Left lung (tissue), 4 donors: ENCODE measurements at regions not wholly inside any gene's neighbourhood (a gene's known extent, or its start where the extent isn't known, plus 50 kb on each side); places are given as distances from the start of the nearest gene placed in this dataset.

ENCODE experiments used
- ATAC-seq: fragments of 200-7000 bp; cut with Tn5 transposase; one replicate; pipeline ENCODE4 v1.9.1; 2020; ENCODE audit warnings: moderate library complexity
- DNase-seq, 4 donors: peaks; one replicate each; pipeline ENCODE4 v3.0.0-alpha.2; 2013 to 2020
- H3K27ac ChIP-seq, 2 donors: fragments of 200-600 bp; sonication (generic) in 1 of 2; one replicate each; pipeline versions ENCODE4 v1.5.0 to v1.8.0; 2020 to 2021
- H3K27me3 ChIP-seq, 2 donors: fragments of 200-600 bp; sonication (generic) in 1 of 2; one replicate each; pipeline versions ENCODE4 v1.5.0 to v1.8.0; 2020 to 2021
- H3K36me3 ChIP-seq, 2 donors: fragments of 200-600 bp; sonication (generic) in 1 of 2; one replicate each; pipeline versions ENCODE4 v1.5.0 to v1.8.0; 2020 to 2021
- H3K4me1 ChIP-seq, 2 donors: fragments of 200-600 bp; one replicate each; pipeline ENCODE4 v1.8.0; 2021
- H3K4me3 ChIP-seq, 2 donors: fragments of 200-600 bp; sonication (generic) in 1 of 2; one replicate each; pipeline versions ENCODE4 v1.5.0 to v1.8.0; 2020 to 2021; ENCODE audit warnings: mild to moderate bottlenecking in 1 of 2
- H3K9me3 ChIP-seq, 2 donors: fragments of 200-600 bp; sonication (generic) in 1 of 2; one replicate each; pipeline versions ENCODE4 v1.5.0 to v1.8.0; 2020 to 2021
- intact Hi-C, 2 donors: fragments of 100-400 bp; cut with DNase I; formaldehyde crosslinking; loops; one replicate each; pipeline versions ENCODE4 v1.11.2 to v1.14.2; 2022
- TF ChIP-seq, protein P1 (sequence below), 2 donors: fragments of 200-600 bp; sonication (generic) in 1 of 2; IDR thresholded peaks; one replicate each; pipeline versions ENCODE4 v1.5.0 to v1.8.0; 2021; ENCODE audit warnings: antibody characterized with exemption in 2 of 2
- donor health status: DM: no; HTN: yes; CAD: no.
- donor health status: DM: no; HTN: no; CAD: no.

DNA sequence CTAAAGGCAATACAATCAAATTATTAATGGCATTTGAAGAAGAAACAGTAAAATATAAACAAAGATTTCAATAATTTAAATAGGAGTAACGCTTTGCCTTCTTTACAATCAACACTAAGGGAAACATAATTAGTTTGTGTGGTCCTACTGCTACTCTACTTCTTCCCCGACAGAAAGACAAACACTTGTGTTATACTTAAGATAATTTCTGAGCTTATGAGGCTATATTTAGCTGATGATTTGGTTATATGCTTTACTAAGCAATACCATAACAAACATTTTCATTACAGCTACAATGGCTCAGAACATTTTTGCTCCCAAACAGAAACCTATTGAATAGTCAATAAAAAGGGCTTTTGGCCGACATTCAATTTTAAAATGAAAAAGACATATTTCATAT, 1217.2 kb upstream of the GJE1 start:
- Histone ChIP-seq H3K27me3 (no peaks in the 10 kb centered on the region), H3K4me1 (no peaks in the 10 kb centered on the region), H3K27ac (no peak overlapping the region), H3K9me3 (no peaks in the 10 kb centered on the region), H3K4me3 (no peak overlapping the region), H3K36me3 (no peaks in the 10 kb centered on the region)
- intact Hi-C loops = no loop called here
- DNase-seq (no peak), ATAC-seq (peak; percentile 57)
- TF ChIP-seq, protein P1, sequence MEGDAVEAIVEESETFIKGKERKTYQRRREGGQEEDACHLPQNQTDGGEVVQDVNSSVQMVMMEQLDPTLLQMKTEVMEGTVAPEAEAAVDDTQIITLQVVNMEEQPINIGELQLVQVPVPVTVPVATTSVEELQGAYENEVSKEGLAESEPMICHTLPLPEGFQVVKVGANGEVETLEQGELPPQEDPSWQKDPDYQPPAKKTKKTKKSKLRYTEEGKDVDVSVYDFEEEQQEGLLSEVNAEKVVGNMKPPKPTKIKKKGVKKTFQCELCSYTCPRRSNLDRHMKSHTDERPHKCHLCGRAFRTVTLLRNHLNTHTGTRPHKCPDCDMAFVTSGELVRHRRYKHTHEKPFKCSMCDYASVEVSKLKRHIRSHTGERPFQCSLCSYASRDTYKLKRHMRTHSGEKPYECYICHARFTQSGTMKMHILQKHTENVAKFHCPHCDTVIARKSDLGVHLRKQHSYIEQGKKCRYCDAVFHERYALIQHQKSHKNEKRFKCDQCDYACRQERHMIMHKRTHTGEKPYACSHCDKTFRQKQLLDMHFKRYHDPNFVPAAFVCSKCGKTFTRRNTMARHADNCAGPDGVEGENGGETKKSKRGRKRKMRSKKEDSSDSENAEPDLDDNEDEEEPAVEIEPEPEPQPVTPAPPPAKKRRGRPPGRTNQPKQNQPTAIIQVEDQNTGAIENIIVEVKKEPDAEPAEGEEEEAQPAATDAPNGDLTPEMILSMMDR (IDR thresholded peaks at IDR 0.05) = no peak

DNA sequence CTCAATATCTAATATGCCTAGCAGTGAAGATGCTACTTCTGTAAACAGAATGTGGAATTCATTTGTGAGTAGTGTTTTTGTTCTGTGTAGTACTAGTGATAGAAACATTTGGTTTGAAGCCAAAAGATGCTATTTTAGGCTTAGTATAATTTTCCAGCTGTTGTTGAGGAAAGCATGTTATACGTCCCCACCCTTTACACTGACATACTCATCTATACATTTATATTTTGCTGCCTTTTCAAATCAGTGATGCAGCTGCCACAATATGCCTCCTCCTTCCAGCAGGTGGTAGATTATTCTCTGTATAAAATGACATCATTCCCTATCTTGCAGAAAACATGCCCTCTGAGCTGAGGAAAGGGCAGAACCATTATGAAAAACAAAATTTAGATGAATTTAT, 1217.6 kb upstream of the GJE1 start:
- intact Hi-C loops = no loop called here
- TF ChIP-seq, protein P1 (IDR thresholded peaks at IDR 0.05) = no peak
- no peaks in the 10 kb centered on the region for H3K36me3 ChIP-seq
- ATAC-seq = no peak
- no peaks in the 10 kb centered on the region for H3K4me1 ChIP-seq
- H3K27ac ChIP-seq = no peak overlapping the region
- no peak overlapping the region for H3K4me3 ChIP-seq
- H3K9me3 ChIP-seq = no peaks in the 10 kb centered on the region
- H3K27me3 ChIP-seq = no peaks in the 10 kb centered on the region
- peak in 1 of 4 donors; percentile 2 for DNase-seq

DNA sequence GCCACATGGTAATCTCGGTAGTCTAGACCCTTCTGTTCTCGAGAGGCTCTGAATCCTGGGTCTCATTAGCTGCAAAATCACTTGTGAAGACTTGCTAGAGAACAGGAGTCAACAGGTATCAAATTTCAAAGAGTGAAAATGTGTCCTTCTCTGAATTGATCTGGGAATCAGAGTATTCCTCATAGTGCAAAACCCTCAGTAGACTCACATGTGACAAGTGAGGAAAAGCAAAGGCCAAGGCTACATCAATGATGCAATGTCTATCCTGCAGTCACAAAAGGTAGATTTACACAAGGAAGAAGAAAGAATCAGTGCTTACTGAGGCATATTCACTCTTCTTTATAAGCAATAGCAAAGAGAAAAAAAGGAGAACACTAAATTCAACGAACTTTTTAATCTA, 1220.0 kb upstream of the GJE1 start:
- DNase-seq = no peak
- no peaks in the 10 kb centered on the region for H3K4me1 ChIP-seq
- no peaks in the 10 kb centered on the region for H3K36me3 ChIP-seq
- intact Hi-C loops = no loop called here
- no peak for ATAC-seq
- TF ChIP-seq, protein P1 (IDR thresholded peaks at IDR 0.05) = no peak
- H3K4me3 ChIP-seq = no peak overlapping the region
- no peaks in the 10 kb centered on the region for H3K27me3 ChIP-seq
- H3K27ac ChIP-seq = no peak overlapping the region
- no peaks in the 10 kb centered on the region for H3K9me3 ChIP-seq

DNA sequence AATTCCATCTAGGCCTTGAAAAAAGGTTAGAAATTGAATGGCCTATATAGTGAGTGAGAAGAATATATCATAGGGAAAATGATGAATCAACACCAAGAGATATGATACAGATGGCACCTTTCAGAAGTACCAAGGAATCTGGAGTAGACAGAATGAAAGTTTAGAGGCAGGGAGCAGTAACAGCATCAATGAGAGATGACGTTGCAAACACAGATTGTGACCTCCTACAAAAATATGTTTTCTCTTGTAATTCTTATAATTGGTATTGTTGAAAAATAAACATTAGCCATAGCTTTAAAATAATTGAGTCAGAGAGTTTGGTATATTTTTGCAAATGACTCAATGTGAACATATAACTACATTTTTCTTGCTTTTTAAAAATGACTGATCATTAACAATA, 1223.1 kb upstream of the GJE1 start:
- H3K4me3 ChIP-seq = no peak overlapping the region

DNA sequence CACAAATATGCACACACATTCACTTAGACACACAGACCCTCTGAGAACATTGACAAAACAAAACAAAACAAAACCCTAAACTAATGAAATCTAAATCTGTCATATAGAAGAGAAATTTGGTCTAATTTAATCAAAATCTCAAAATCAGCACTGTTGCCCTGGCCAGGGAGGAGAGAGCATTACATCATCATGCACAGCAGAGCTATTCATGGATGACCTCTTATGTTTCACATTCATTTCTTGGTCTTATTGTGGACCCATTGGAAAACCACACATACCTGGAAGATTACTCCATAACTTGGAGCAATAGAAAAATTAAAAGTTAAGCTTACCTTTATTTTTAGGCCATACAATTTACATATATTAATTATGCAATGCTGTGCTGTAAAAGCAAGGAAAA, 1223.6 kb upstream of the GJE1 start:
- Histone ChIP-seq H3K4me1 (no peaks in the 10 kb centered on the region), H3K27me3 (no peaks in the 10 kb centered on the region), H3K27ac (no peak overlapping the region), H3K36me3 (no peaks in the 10 kb centered on the region), H3K4me3 (no peak overlapping the region), H3K9me3 (no peaks in the 10 kb centered on the region)
- intact Hi-C loops = no loop called here
- no peak for DNase-seq
- TF ChIP-seq, protein P1 (IDR thresholded peaks at IDR 0.05) = no peak
- no peak for ATAC-seq

More for the DNA sequence above, 1223.1 kb upstream of the GJE1 start:
- TF ChIP-seq, protein P1 (IDR thresholded peaks at IDR 0.05) = no peak
- Histone ChIP-seq H3K27me3 (no peaks in the 10 kb centered on the region), H3K36me3 (no peaks in the 10 kb centered on the region), H3K4me1 (no peaks in the 10 kb centered on the region), H3K9me3 (no peaks in the 10 kb centered on the region), H3K27ac (no peak overlapping the region)
- ATAC-seq (no peak), DNase-seq (no peak)
- intact Hi-C loops = no loop called here
